Calu3 (cell line): ENCODE measurements at regions not wholly inside any gene's neighbourhood (a gene's known extent, or its start where the extent isn't known, plus 50 kb on each side); places are given as distances from the start of the nearest gene placed in this dataset.

Experiments used
- BruUV-seq: library from RNA; stranded (reverse); fragments of 400-500 nt; replicated peaks from 2 replicates; lab custom pipeline; 2021; lab: Mats Ljungman, UMichigan
- CTCF ChIA-PET: fragments of 300-600 bp; sonication (Branson Sonifier 250); formaldehyde crosslinking; loops from one replicate; lab custom pipeline; 2022; ENCODE audit warnings: antibody characterized with exemption; lab: Charles Lee
- DNase-seq: peaks from one replicate; pipeline ENCODE4 v3.0.0; 2022
- H3K27ac Mint-ChIP-seq: one replicate; pipeline ENCODE4 v1.8.0; 2022; ENCODE audit warnings: mixed read lengths; ENCODE audit not compliant: unreplicated experiment
- H3K27me3 Mint-ChIP-seq: one replicate; pipeline ENCODE4 v1.8.0; 2022; ENCODE audit warnings: mixed read lengths; ENCODE audit not compliant: unreplicated experiment
- H3K36me3 Mint-ChIP-seq: one replicate; pipeline ENCODE4 v1.8.0; 2022; ENCODE audit warnings: mild to moderate bottlenecking, moderate library complexity, mixed read lengths; ENCODE audit not compliant: insufficient read depth, unreplicated experiment
- H3K4me1 Mint-ChIP-seq: one replicate; pipeline ENCODE4 v1.8.0; 2022; ENCODE audit warnings: mild to moderate bottlenecking, low read depth, mixed read lengths; ENCODE audit not compliant: unreplicated experiment
- H3K4me3 Mint-ChIP-seq: one replicate; pipeline ENCODE4 v1.8.0; 2022; ENCODE audit warnings: mild to moderate bottlenecking, low read depth, moderate library complexity, mixed read lengths; ENCODE audit not compliant: unreplicated experiment
- H3K9me3 Mint-ChIP-seq: one replicate; pipeline ENCODE4 v1.8.0; 2022; ENCODE audit warnings: low read depth, mixed read lengths; ENCODE audit not compliant: unreplicated experiment
- CTCF ChIP-seq: fragments of 200-600 bp; IDR thresholded peaks from one replicate; pipeline ENCODE4 v1.8.0; 2022; ENCODE audit warnings: antibody characterized with exemption; ENCODE audit not compliant: unreplicated experiment
- intact Hi-C: fragments of 100-400 bp; cut with micrococcal nuclease; formaldehyde crosslinking; loops from one replicate; pipeline ENCODE4 v1.10.0; 2022; ENCODE audit not compliant: unreplicated experiment

- intact Hi-C loops = no loop called here
- Mint-ChIP-seq H3K9me3 (peaks cover 4% of the 10 kb centered on the region), H3K4me3 (no peak overlapping the region), H3K27me3 (no peaks in the 10 kb centered on the region), H3K36me3 (no peaks in the 10 kb centered on the region), H3K27ac (no peak overlapping the region), H3K4me1 (no peaks in the 10 kb centered on the region)
- no peak for DNase-seq
- BruUV-seq = no TSS peak
- TF ChIP-seq CTCF = no peak
- CTCF ChIA-PET = no interaction called here
These were observed 450.6 kb upstream of the DCN start for GRCh38 chr12:91633206-91633605.

GRCh38 chr12:91632042-91632786 is 449.6 kb upstream of the DCN start:
- no peak for DNase-seq
- H3K36me3 Mint-ChIP-seq = no peaks in the 10 kb centered on the region
- peaks cover 6% of the 10 kb centered on the region for H3K9me3 Mint-ChIP-seq
- no peaks in the 10 kb centered on the region for H3K27me3 Mint-ChIP-seq
- H3K4me3 Mint-ChIP-seq = no peak overlapping the region
- TF ChIP-seq CTCF = no peak
- intact Hi-C loops = no loop called here
- CTCF ChIA-PET = no interaction called here
- H3K4me1 Mint-ChIP-seq = no peaks in the 10 kb centered on the region
- no peak overlapping the region for H3K27ac Mint-ChIP-seq
- no TSS peak for BruUV-seq

- Mint-ChIP-seq H3K4me3 (no peak overlapping the region), H3K36me3 (no peaks in the 10 kb centered on the region), H3K27me3 (no peaks in the 10 kb centered on the region), H3K9me3 (peaks cover 6% of the 10 kb centered on the region), H3K27ac (no peak overlapping the region), H3K4me1 (no peaks in the 10 kb centered on the region)
- CTCF ChIA-PET = no interaction called here
- BruUV-seq = no TSS peak
- no peak for DNase-seq
- intact Hi-C loops = no loop called here
- no peak for TF ChIP-seq CTCF
These were observed 448.1 kb upstream of the DCN start for GRCh38 chr12:91630596-91631293.

GRCh38 chr12:91630083-91630482 is 447.5 kb upstream of the DCN start:
- no peaks in the 10 kb centered on the region for H3K4me1 Mint-ChIP-seq
- CTCF ChIA-PET = no interaction called here
- BruUV-seq = no TSS peak
- H3K36me3 Mint-ChIP-seq = no peaks in the 10 kb centered on the region
- no peaks in the 10 kb centered on the region for H3K27me3 Mint-ChIP-seq
- H3K27ac Mint-ChIP-seq = no peak overlapping the region
- DNase-seq = no peak
- intact Hi-C loops = no loop called here
- no peak overlapping the region for H3K4me3 Mint-ChIP-seq
- H3K9me3 Mint-ChIP-seq = peaks cover 6% of the 10 kb centered on the region
- TF ChIP-seq CTCF = no peak
